GM12878 (cell line): ENCODE measurements at regions not wholly inside any gene's neighbourhood (a gene's known extent, or its start where the extent isn't known, plus 50 kb on each side); places are given as distances from the start of the nearest gene placed in this dataset.
"Not testable (repeated sequence)": the region's sequence is repeated elsewhere in the genome, so short reads cannot be mapped to it uniquely, and the experiment has no call there.

Source experiments
- ATAC-seq: fragments of 200-7000 bp; cut with Tn5 transposase; 3 replicates; pipeline ENCODE4 v1.9.1; 2020; ENCODE audit warnings: mild to moderate bottlenecking, moderate library complexity
- BruUV-seq: library from RNA; stranded (reverse); fragments of 400-500 nt; replicated peaks from 2 replicates; lab custom pipeline; 2021; lab: Mats Ljungman, UMichigan
- CTCF ChIA-PET: fragments of 300-600 bp; sonication (Branson Sonifier 250); formaldehyde crosslinking; extraction: SDS; loops from one replicate; lab custom pipeline; 2021; ENCODE audit warnings: inconsistent platforms; lab: Yijun Ruan, JAX
- POLR2A ChIA-PET: fragments of 350-600 bp; formaldehyde crosslinking; extraction: SDS; loops from one replicate; lab custom pipeline; 2021; ENCODE audit warnings: inconsistent platforms; lab: Charles Lee
- RAD21 ChIA-PET: fragments of 300-600 bp; sonication (Branson Sonifier 250); formaldehyde crosslinking; loops from one replicate; lab custom pipeline; 2023; ENCODE audit warnings: antibody characterized with exemption; ENCODE audit not compliant: unreplicated experiment; lab: Charles Lee
- SMC1A ChIA-PET: fragments of 300-600 bp; sonication (Branson Sonifier 250); formaldehyde crosslinking; loops from one replicate; lab custom pipeline; 2023; ENCODE audit not compliant: unreplicated experiment, uncharacterized antibody; lab: Charles Lee
- DNase-seq: peaks from one replicate; pipeline ENCODE4 v3.0.0-alpha.2; 2011; ENCODE audit warnings: low read depth, low spot score
- FAIRE-seq: peaks from 3 replicates; lab custom pipeline; 2011; peaks lifted over from hg19 to GRCh38; lab: Jason Lieb, UNC
- H2AFZ ChIP-seq: 2 replicates; pipeline ENCODE4 v1.6.0; 2011; ENCODE audit warnings: low read depth, low read length, control low read depth; ENCODE audit not compliant: control insufficient read depth
- H3K27ac ChIP-seq: 2 replicates; pipeline ENCODE4 v1.5.1; 2011; ENCODE audit warnings: control low read depth; ENCODE audit not compliant: control insufficient read depth, insufficient read depth
- H3K27me3 ChIP-seq, 2 experiments: replicated peaks in 1 of 2; 2 replicates each; pipeline versions ENCODE4 v1.6.0 to v1.6.1; 2011; ENCODE audit warnings: low read length in 1 of 2; ENCODE audit not compliant: control insufficient read depth in 2 of 2, insufficient read depth in 2 of 2
- H3K36me3 ChIP-seq, 2 experiments: 2 replicates each; pipeline ENCODE4 v1.5.1; 2011; ENCODE audit warnings: low read length in 1 of 2; ENCODE audit not compliant: control insufficient read depth in 2 of 2, insufficient read depth in 2 of 2
- H3K4me1 ChIP-seq: 2 replicates; pipeline ENCODE4 v1.6.1; 2011; ENCODE audit warnings: mild to moderate bottlenecking, low read length, moderate library complexity, mixed read lengths; ENCODE audit not compliant: control insufficient read depth, insufficient read depth
- H3K4me2 ChIP-seq: 2 replicates; pipeline ENCODE4 v1.6.0; 2011; ENCODE audit warnings: control low read depth; ENCODE audit not compliant: control insufficient read depth, insufficient read depth
- H3K4me3 ChIP-seq: fragments of 200-600 bp; sonication (generic); 2 replicates; pipeline ENCODE4 v1.5.1; 2016
- H3K79me2 ChIP-seq: 2 replicates; pipeline ENCODE4 v1.6.0; 2011; ENCODE audit warnings: low read length; ENCODE audit not compliant: control insufficient read depth, insufficient read depth
- H3K9ac ChIP-seq: 2 replicates; pipeline ENCODE4 v1.8.0; 2011; ENCODE audit warnings: low read length, control low read depth, mixed read lengths; ENCODE audit not compliant: control insufficient read depth, insufficient read depth
- H3K9me3 ChIP-seq: replicated peaks from 3 replicates; pipeline ENCODE4 v1.5.1; 2011; ENCODE audit warnings: mild to moderate bottlenecking, low read length; ENCODE audit not compliant: control insufficient read depth, insufficient read depth
- H4K20me1 ChIP-seq: 2 replicates; pipeline ENCODE4 v1.6.0; 2011; ENCODE audit not compliant: control insufficient read depth, insufficient read depth
- MYC ChIP-seq: IDR thresholded peaks from 2 replicates; pipeline ENCODE4 v1.6.1; 2011; ENCODE audit warnings: mild to moderate bottlenecking, low read length, moderate library complexity, inconsistent platforms; ENCODE audit not compliant: insufficient read depth, insufficient replicate concordance, insufficient read length, severe bottlenecking
- RFX5 ChIP-seq: IDR thresholded peaks from 2 replicates; pipeline ENCODE4 v1.6.1; 2011; ENCODE audit warnings: low read depth, low read length, improper control_type of control experiment
- WGBS: methylation state at CpG from one replicate; pipeline ENCODE4 v1.1.6; 2016; ENCODE audit warnings: low lambda C conversion rate; ENCODE audit not compliant: insufficient replicate concordance, insufficient coverage; ENCODE audit errors: missing lambda C conversion rate; 5-methylcytosine and 5-hydroxymethylcytosine counted together
- in situ Hi-C: fragments of 300-500 bp; cut with MboI; formaldehyde crosslinking; loops from 9 replicates; pipeline ENCODE4 v1.14.3; 2018; ENCODE audit warnings: mixed read lengths
- intact Hi-C: fragments of 100-400 bp; cut with micrococcal nuclease; formaldehyde crosslinking; loops from one replicate; pipeline ENCODE4 v1.14.2; 2022; ENCODE audit not compliant: unreplicated experiment
- TF ChIP-seq, protein P1 (sequence below): fragments of 450-650 bp; IDR thresholded peaks from 2 replicates; pipeline ENCODE4 v1.6.1; 2017; ENCODE audit warnings: mild to moderate bottlenecking, low read depth, inconsistent platforms; ENCODE audit not compliant: poor library complexity, severe bottlenecking

DNA sequence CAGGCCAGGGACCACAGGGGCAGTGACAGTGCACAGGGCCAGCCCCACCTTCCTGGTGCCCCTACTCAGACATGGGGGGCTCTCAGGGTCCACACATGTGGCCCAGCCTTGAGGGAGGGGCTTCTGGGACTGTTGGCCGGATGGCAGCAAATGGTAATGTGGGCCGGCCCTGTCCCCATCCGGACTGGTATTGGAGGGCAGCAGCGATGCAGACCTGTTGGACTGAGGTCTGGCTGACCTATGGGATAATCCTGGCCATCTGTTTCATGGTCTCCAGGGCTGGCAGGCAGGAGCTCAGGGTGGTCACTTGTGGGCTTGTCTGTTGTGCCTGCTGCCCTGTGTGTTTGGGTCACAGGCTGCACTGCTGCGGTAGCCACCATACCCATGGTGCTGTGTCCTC is 387.5 kb downstream of the TMEM121 start (continued):
- TF ChIP-seq, protein P1, sequence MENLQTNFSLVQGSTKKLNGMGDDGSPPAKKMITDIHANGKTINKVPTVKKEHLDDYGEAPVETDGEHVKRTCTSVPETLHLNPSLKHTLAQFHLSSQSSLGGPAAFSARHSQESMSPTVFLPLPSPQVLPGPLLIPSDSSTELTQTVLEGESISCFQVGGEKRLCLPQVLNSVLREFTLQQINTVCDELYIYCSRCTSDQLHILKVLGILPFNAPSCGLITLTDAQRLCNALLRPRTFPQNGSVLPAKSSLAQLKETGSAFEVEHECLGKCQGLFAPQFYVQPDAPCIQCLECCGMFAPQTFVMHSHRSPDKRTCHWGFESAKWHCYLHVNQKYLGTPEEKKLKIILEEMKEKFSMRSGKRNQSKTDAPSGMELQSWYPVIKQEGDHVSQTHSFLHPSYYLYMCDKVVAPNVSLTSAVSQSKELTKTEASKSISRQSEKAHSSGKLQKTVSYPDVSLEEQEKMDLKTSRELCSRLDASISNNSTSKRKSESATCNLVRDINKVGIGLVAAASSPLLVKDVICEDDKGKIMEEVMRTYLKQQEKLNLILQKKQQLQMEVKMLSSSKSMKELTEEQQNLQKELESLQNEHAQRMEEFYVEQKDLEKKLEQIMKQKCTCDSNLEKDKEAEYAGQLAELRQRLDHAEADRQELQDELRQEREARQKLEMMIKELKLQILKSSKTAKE: no peak
- TF ChIP-seq MYC (no peak), RFX5 (no peak)

- H3K79me2 ChIP-seq: peaks cover 36% of the 10 kb centered on the region
- FAIRE-seq, H3K4me2 ChIP-seq, in situ Hi-C loops, H2AFZ ChIP-seq, H3K36me3 ChIP-seq, H3K27ac ChIP-seq, H3K9me3 ChIP-seq, CTCF ChIA-PET, H4K20me1 ChIP-seq, H3K4me1 ChIP-seq, intact Hi-C loops, H3K9ac ChIP-seq, SMC1A ChIA-PET, RAD21 ChIA-PET, DNase-seq, H3K4me3 ChIP-seq, ATAC-seq, POLR2A ChIA-PET, H3K27me3 ChIP-seq, BruUV-seq: not testable (repeated sequence)
- WGBS: no CpG with 5 or more reads among the region's 12 CpGs
Measured at GRCh38 chr14:105914281-105914680, 387.9 kb downstream of the TMEM121 start.
